IPS-15b (cell line): ENCODE measurements at regions not wholly inside any gene's neighbourhood (a gene's known extent, or its start where the extent isn't known, plus 50 kb on each side); places are given as distances from the start of the nearest gene placed in this dataset.
"Not testable (repeated sequence)": the region's sequence is repeated elsewhere in the genome, so short reads cannot be mapped to it uniquely, and the experiment has no call there.

Experiments
- H3K27me3 ChIP-seq: one replicate; pipeline ENCODE4 v1.6.1; 2013; ENCODE audit warnings: low read length; ENCODE audit not compliant: control insufficient read depth, insufficient read depth
- H3K36me3 ChIP-seq: one replicate; pipeline ENCODE4 v1.6.1; 2013; ENCODE audit warnings: low read length; ENCODE audit not compliant: control insufficient read depth, insufficient read depth
- H3K4me1 ChIP-seq: one replicate; pipeline ENCODE4 v1.6.1; 2013; ENCODE audit warnings: mild to moderate bottlenecking, low read length; ENCODE audit not compliant: control insufficient read depth, insufficient read depth
- H3K4me3 ChIP-seq: one replicate; pipeline ENCODE4 v1.5.1; 2013; ENCODE audit warnings: low read depth, low read length
- H3K9ac ChIP-seq: one replicate; pipeline ENCODE4 v1.6.1; 2013; ENCODE audit warnings: low read depth, mild to moderate bottlenecking, low read length
- H3K9me3 ChIP-seq: one replicate; pipeline ENCODE4 v1.6.1; 2013; ENCODE audit warnings: mild to moderate bottlenecking, low read length; ENCODE audit not compliant: control insufficient read depth, insufficient read depth

- Histone ChIP-seq H3K4me1 (no peaks in the 10 kb centered on the region), H3K4me3 (no peak overlapping the region), H3K27me3 (no peaks in the 10 kb centered on the region), H3K9me3 (no peaks in the 10 kb centered on the region), H3K36me3 (no peaks in the 10 kb centered on the region), H3K9ac (no peak overlapping the region)
Observed at GRCh38 chr14:86796221-86797074, 1196.5 kb downstream of the GALC start.

DNA sequence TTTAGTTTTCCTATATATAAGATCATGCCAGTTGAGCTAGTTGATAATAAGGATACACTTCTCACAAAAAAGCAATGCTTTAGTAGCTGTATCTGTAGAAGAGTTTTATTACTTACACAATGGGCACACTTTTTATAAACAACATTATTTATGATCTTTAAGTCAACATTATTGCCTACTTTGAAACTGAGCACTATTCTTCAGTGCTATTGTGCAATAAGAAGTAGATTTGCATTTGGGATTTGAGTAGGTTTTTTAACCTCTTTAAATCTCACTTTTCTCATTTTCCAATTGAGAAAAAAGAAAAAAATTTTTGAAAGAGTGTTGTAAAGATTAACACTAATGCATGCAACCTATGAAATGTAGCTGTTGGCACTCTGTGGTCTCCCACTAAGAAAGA lies 1198.3 kb downstream of the GALC start:
- no peak overlapping the region for H3K4me3 ChIP-seq
- H3K36me3 ChIP-seq: no peaks in the 10 kb centered on the region
- no peaks in the 10 kb centered on the region for H3K27me3 ChIP-seq

GRCh38 chr14:86790408-86791364 lies 1202.3 kb downstream of the GALC start:
- Histone ChIP-seq H3K4me1 (no peaks in the 10 kb centered on the region), H3K9ac (no peak overlapping the region), H3K36me3 (no peaks in the 10 kb centered on the region), H3K27me3 (no peaks in the 10 kb centered on the region), H3K9me3 (no peaks in the 10 kb centered on the region), H3K4me3 (no peak overlapping the region)

More for the DNA sequence above, 1198.3 kb downstream of the GALC start:
- no peaks in the 10 kb centered on the region for H3K9me3 ChIP-seq
- H3K4me1 ChIP-seq: no peaks in the 10 kb centered on the region
- no peak overlapping the region for H3K9ac ChIP-seq

DNA sequence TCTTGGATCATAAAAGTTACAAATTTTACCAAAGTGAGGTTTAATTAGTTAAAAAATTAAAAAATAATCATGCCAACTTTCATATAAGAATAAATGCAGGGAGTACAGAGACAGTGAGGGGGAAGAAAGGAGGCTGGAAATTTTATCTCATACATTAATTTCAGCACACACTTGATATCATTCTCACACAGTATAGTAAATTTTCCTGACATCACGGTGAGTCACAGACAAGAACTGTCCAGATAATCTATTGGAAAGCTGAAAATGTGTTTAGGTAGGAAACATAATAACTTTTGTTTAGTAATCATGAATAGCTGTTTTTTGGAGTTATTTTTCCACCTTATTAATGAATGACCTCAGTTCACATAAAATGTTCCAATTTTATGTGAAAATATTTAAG lies 1204.8 kb downstream of the GALC start:
- Histone ChIP-seq H3K4me1 (no peaks in the 10 kb centered on the region), H3K4me3 (no peak overlapping the region), H3K27me3 (no peaks in the 10 kb centered on the region), H3K9me3 (no peaks in the 10 kb centered on the region), H3K9ac (no peak overlapping the region), H3K36me3 (no peaks in the 10 kb centered on the region)

- H3K4me3 ChIP-seq: no peak overlapping the region
Observed at GRCh38 chr14:86787717-86788116, 1205.3 kb downstream of the GALC start.

GRCh38 chr14:86782092-86782580 lies 1210.8 kb downstream of the GALC start:
- Histone ChIP-seq H3K4me1 (no peaks in the 10 kb centered on the region), H3K36me3 (no peaks in the 10 kb centered on the region), H3K4me3 (no peak overlapping the region), H3K27me3 (no peaks in the 10 kb centered on the region), H3K9me3 (no peaks in the 10 kb centered on the region), H3K9ac (no peak overlapping the region)

More at GRCh38 chr14:86787717-86788116, 1205.3 kb downstream of the GALC start:
- Histone ChIP-seq H3K36me3 (no peaks in the 10 kb centered on the region), H3K9ac (no peak overlapping the region), H3K27me3 (no peaks in the 10 kb centered on the region), H3K9me3 (no peaks in the 10 kb centered on the region), H3K4me1 (no peaks in the 10 kb centered on the region)

GRCh38 chr14:86780876-86781510 lies 1212.0 kb downstream of the GALC start:
- Histone ChIP-seq H3K4me3 (no peak overlapping the region), H3K9ac (no peak overlapping the region), H3K9me3 (no peaks in the 10 kb centered on the region), H3K27me3 (no peaks in the 10 kb centered on the region), H3K4me1 (no peaks in the 10 kb centered on the region), H3K36me3 (no peaks in the 10 kb centered on the region)

DNA sequence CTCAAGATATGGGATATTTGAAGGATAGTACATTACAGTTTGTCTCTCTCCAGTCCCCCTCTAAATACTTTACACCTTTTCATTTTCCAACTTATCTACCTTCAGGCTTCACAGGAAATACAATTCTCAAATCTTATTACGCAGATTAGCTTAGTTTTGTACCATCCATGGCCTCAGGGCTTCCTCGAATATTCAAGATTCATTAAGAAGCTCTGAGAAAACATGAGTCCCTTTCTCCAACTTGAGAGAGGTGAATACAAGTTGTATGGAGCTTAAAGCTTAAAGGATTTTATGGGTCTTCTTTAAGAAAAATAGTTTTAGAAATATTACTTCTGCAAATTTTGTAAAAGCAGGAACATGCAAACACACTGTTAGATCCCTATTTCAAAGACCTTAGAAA lies 1212.5 kb downstream of the GALC start:
- no peaks in the 10 kb centered on the region for H3K27me3 ChIP-seq
- H3K9me3 ChIP-seq: no peaks in the 10 kb centered on the region
- no peak overlapping the region for H3K4me3 ChIP-seq
- no peaks in the 10 kb centered on the region for H3K36me3 ChIP-seq
- no peaks in the 10 kb centered on the region for H3K4me1 ChIP-seq
- H3K9ac ChIP-seq: no peak overlapping the region

- H3K4me1 ChIP-seq: no peaks in the 10 kb centered on the region
- no peaks in the 10 kb centered on the region for H3K27me3 ChIP-seq
- no peaks in the 10 kb centered on the region for H3K9me3 ChIP-seq
- no peak overlapping the region for H3K4me3 ChIP-seq
- no peak overlapping the region for H3K9ac ChIP-seq
- no peaks in the 10 kb centered on the region for H3K36me3 ChIP-seq
Observed at GRCh38 chr14:86779416-86779815, 1213.6 kb downstream of the GALC start.

DNA sequence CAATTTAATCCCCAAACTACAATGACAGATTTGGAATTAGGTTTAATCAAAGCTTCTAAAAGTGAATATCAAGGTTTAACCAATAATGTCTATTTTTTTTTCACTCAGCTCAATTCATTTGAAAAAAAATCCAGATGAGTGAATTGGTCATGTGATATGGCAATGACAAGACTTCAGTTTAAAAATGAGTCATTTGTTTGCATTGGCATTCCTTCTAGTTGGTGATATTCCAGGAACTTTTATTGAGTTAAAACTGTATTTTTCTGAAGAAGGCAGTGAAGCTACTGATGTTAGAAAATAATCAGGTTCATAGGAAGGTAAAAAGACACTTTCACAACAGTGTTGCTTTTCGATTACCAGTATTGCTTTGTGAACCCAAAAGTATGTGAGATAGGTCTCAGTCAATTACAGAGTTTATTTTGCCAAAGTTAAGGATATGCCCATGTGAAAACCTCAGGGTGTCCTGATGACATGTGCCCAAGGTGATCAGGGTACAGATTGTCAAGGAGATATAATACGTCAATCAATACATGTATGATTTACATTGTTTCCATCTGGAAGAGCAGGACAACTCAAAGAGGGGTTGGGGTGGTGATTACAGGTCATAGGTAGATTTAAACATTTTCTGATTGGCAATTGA lies 1214.9 kb downstream of the GALC start:
- H3K9me3 ChIP-seq: no peaks in the 10 kb centered on the region
- H3K9ac ChIP-seq: no peak overlapping the region
- H3K27me3 ChIP-seq: no peaks in the 10 kb centered on the region
- no peaks in the 10 kb centered on the region for H3K4me1 ChIP-seq
- H3K4me3 ChIP-seq: no peak overlapping the region
- H3K36me3 ChIP-seq: no peaks in the 10 kb centered on the region

DNA sequence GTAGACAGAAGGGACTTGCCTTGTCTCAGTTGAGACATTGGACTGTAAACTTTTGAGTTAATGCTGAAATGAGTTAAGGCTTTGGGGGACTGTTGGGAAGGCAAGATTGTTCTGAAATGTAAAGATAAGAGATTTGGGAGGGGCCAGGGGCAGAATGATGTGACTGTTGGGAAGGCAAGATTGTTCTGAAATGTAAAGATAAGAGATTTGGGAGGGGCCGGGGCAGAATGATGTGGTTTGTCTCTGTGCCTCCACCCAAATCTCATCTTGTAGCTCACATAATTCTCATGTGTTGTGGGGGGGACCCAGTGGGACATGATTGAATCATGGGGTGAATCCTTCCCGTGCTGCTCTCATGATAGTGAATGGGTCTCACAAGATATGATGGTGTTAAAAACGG lies 1217.1 kb downstream of the GALC start:
- H3K4me3 ChIP-seq, H3K9me3 ChIP-seq, H3K36me3 ChIP-seq, H3K9ac ChIP-seq, H3K27me3 ChIP-seq, H3K4me1 ChIP-seq: not testable (repeated sequence)
